ENCODE measurements at regions not wholly inside any gene's neighbourhood (a gene's known extent, or its start where the extent isn't known, plus 50 kb on each side); places are given as distances from the start of the nearest gene placed in this dataset.

DNA sequence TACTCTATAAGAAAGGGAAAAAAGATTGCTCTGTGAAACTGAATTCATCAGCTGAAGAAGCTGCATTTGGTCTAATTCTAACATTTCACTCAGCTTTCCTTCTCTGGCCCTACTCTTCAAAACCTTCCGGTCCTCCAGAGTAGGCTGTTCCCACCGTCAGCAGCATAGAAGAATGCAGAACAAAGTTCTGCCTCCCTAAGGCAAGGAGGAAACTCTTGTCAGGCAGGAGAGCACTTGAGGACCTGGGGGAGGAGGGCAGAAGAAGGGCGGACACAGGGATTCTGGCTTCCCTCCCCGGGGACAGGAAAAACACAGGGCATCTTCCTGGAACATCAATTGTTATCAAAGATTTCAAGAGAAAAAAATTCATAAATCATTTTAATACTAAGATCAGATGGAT is 69.2 kb upstream of the SHB start:
- Histone ChIP-seq H3K36me3 (ENCODE audit: insufficient read depth in 1 of 2, low read depth in 1 of 2) (no peaks in the 10 kb centered on the region), H3K27me3 (ENCODE audit: insufficient read depth in 3 of 3, low read length in 2 of 3) (peaks cover 0 to 26% (median 2%) of the 10 kb centered on the region in 3 donors), H3K27ac (no peak overlapping the region), H3K4me3 (no peak overlapping the region), H3K4me1 (peaks cover 3% of the 10 kb centered on the region), H3K9me3 (no peaks in the 10 kb centered on the region)
- intact Hi-C loops (cut with DNase I), result no loop called here
- no peak for DNase-seq
- TF ChIP-seq, protein P1, sequence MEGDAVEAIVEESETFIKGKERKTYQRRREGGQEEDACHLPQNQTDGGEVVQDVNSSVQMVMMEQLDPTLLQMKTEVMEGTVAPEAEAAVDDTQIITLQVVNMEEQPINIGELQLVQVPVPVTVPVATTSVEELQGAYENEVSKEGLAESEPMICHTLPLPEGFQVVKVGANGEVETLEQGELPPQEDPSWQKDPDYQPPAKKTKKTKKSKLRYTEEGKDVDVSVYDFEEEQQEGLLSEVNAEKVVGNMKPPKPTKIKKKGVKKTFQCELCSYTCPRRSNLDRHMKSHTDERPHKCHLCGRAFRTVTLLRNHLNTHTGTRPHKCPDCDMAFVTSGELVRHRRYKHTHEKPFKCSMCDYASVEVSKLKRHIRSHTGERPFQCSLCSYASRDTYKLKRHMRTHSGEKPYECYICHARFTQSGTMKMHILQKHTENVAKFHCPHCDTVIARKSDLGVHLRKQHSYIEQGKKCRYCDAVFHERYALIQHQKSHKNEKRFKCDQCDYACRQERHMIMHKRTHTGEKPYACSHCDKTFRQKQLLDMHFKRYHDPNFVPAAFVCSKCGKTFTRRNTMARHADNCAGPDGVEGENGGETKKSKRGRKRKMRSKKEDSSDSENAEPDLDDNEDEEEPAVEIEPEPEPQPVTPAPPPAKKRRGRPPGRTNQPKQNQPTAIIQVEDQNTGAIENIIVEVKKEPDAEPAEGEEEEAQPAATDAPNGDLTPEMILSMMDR (IDR thresholded peaks at IDR 0.05), result no peak
- ATAC-seq, result no peak
- 67 to 81% (median 68%) methylated on average over 4 of the region's 4 CpGs for WGBS, 3 donors

DNA sequence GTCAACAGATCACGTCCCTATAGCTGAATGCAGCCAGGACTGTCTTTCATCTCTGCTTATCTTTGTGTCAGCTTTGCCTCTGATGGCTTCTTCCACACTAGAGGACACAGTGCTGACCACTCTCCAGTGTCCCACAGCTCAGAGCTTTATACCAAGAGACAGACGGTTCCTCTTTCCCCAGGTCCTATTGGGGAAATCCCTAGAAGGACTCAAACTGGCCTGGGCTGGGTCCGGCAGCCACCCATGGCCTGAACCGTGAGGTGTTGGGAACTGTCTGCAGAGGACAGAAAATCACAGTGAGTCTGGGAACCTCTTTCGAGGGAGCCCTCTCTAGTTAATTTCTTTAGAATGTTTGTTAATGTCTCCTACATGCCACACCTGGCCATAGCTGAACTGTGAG is 68.3 kb upstream of the SHB start:
- Histone ChIP-seq H3K27me3 (ENCODE audit: insufficient read depth in 3 of 3, low read length in 2 of 3) (peaks cover 0 to 23% (median 2%) of the 10 kb centered on the region in 3 donors), H3K4me1 (peaks cover 3% of the 10 kb centered on the region), H3K4me3 (no peak overlapping the region), H3K36me3 (ENCODE audit: insufficient read depth in 1 of 2, low read depth in 1 of 2) (no peaks in the 10 kb centered on the region), H3K27ac (no peak overlapping the region), H3K9me3 (no peaks in the 10 kb centered on the region)
- ATAC-seq (no peak), DNase-seq (no peak)
- 86 to 87% (median 87%) methylated on average over 5 of the region's 5 CpGs for WGBS, 3 donors
- TF ChIP-seq, protein P1 (IDR thresholded peaks at IDR 0.05), result no peak
- intact Hi-C loops (cut with DNase I), result no loop called here

DNA sequence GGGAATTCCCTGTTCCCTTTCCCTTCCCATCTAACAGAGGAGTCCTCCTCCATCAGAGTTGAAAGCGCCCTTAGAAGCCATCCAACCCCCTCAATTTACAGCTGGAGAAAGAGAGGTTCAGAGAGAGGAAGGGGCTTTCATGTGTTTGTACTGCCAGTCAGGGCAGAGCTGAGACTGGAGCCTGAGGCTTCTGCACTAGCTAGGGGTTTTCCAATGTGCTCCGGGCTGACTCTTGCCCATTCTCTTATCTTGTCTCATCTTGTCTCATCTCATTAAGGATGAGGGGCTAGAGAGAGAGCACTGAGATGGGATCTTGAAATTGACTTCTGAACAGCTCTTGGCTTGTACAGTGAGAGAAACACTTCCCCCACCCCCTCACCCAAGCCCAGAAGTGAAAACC is 67.4 kb upstream of the SHB start:
- ATAC-seq (no peak), DNase-seq (no peak)
- peaks cover 0 to 15% (median 2%) of the 10 kb centered on the region in 3 donors for H3K27me3 ChIP-seq (ENCODE audit: insufficient read depth in 3 of 3, low read length in 2 of 3)
- H3K27ac ChIP-seq, result no peak overlapping the region
- 93 to 94% (median 93%) methylated on average over 2 of the region's 2 CpGs for WGBS, 3 donors
- no peaks in the 10 kb centered on the region for H3K9me3 ChIP-seq
- TF ChIP-seq, protein P1 (IDR thresholded peaks at IDR 0.05), result no peak
- H3K36me3 ChIP-seq (ENCODE audit: insufficient read depth in 1 of 2, low read depth in 1 of 2), result no peaks in the 10 kb centered on the region
- intact Hi-C loops (cut with DNase I), result no loop called here
- no peaks in the 10 kb centered on the region for H3K4me1 ChIP-seq
- H3K4me3 ChIP-seq, result no peak overlapping the region

DNA sequence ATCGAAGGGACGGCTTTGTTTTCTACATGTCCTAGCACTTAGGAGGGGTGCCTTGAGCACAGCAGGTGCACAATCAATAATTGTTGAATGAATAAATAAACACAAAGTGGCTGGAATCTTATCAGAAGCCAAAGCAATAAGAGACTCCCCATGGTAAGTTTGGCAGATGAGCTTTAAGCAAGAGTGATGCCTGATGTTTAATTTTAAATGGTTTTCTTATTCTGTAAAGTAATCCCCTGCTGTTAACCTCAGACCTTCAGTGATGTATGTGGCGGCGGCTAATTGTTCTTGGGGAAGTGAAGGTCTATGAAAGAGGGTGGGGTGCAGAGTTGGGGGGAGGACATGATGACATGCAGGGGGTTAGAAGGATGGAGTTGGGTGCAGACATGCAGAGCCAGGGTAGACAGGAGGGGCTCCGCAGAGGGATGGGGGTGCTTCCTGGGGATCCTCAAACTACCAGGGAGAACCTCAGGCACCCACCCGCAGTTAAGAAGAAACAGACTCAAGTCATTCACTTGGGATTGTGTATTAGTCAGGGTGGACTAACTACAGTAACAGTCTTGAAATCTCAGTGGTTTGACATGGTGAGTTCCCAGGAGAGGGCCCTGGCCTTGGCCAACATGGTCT is 65.7 kb upstream of the SHB start:
- Histone ChIP-seq H3K36me3 (ENCODE audit: insufficient read depth in 1 of 2, low read depth in 1 of 2) (no peaks in the 10 kb centered on the region), H3K4me3 (no peak overlapping the region), H3K4me1 (no peaks in the 10 kb centered on the region), H3K27ac (no peak overlapping the region), H3K9me3 (no peaks in the 10 kb centered on the region), H3K27me3 (ENCODE audit: insufficient read depth in 3 of 3, low read length in 2 of 3) (peaks cover 0 to 4% (median 0%) of the 10 kb centered on the region in 3 donors)
- WGBS, 3 donors, result 85 to 93% (median 88%) methylated on average over 6 of the region's 6 CpGs
- intact Hi-C loops (cut with DNase I), result no loop called here
- no peak for ATAC-seq
- no peak for DNase-seq
- TF ChIP-seq, protein P1 (IDR thresholded peaks at IDR 0.05), result no peak

DNA sequence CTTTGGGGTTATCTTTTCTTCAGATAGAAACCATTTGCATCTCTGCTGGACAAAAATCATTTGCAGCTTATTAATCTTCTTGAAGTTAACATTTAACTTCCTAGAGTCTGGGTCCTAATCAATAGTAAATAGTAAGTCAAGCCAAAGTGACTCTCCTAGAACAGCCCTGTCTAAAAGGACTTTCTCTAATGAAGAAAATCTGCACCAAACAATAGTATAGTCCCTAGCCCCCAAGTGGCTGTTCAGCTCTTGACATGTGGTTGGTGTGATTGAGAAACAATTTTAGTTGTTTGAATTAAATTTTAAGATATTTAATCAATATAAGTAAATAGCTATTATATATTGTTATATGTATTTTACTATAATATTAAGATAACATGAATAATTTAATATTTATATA is 64.6 kb upstream of the SHB start:
- Histone ChIP-seq H3K4me3 (no peak overlapping the region), H3K27ac (no peak overlapping the region), H3K4me1 (no peaks in the 10 kb centered on the region), H3K36me3 (ENCODE audit: insufficient read depth in 1 of 2, low read depth in 1 of 2) (no peaks in the 10 kb centered on the region), H3K9me3 (no peaks in the 10 kb centered on the region), H3K27me3 (ENCODE audit: insufficient read depth in 3 of 3, low read length in 2 of 3) (peaks cover 0 to 2% (median 0%) of the 10 kb centered on the region in 3 donors)
- DNase-seq, result no peak
- TF ChIP-seq, protein P1 (IDR thresholded peaks at IDR 0.05), result no peak
- no peak for ATAC-seq
- intact Hi-C loops (cut with DNase I), result no loop called here
